ENCODE measurements at regions not wholly inside any gene's neighbourhood (a gene's known extent, or its start where the extent isn't known, plus 50 kb on each side); places are given as distances from the start of the nearest gene placed in this dataset.
"Not testable (repeated sequence)": the region's sequence is repeated elsewhere in the genome, so short reads cannot be mapped to it uniquely, and the experiment has no call there.

DNA sequence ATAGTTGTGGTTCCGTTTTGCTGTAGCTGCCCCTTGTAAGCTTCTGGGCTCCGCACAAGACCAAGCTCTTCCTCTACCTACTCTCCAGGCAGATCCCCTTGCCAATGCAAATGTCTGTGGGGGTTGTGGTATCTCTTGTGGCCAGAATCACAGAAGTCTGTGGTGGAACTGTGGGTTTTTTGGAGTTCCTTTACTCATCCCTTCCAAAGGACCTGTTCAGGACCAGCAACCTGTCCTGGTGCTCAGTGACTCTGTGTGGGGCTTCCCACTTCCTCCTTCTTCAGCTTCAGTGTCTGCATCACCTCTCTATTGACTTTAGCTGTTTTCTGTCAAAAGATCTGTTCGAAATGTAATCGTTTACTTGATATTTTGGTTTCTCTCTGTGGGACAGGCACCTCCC is 441.3 kb upstream of the ADAMTSL1 start:
- no peak for DNase-seq (ENCODE audit: low read depth)

DNA sequence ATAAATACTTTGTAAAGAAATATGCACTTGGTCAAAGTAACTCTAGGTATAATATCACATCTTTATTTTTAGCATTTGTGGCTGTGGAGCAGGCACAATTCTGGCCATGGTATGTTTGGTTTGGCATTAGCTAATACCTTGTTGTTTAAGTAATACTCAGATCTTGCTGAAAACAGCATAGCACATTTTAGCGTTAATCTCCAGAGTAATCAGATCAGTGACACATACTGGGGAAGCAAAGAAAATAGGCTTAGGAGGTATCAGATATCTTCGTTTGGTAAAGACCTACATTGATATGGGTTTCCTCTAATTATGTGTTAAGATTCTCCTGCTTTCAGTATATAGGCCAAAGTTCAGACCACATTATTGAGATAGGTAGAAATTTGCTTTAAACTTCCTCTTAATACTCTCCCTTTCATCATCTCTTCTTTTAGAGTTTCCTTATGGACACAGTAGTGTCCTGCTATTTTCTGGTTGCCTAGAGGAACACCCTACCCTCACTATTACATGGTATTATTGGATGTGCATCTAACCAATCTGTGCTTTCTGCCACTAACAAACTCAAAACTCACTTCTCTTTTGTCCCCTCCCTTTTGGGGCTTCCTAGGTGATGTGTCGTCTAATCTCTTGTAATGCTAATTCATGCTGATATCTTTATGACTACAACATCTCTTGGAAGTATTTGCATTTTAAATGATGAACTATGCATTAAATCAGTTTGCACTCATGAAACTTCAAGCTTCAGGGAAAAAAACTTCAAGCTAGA is 437.3 kb upstream of the ADAMTSL1 start:
- DNase-seq (ENCODE audit: low read depth), result no peak

- DNase-seq (ENCODE audit: low read depth), result no peak
Observed at GRCh38 chr9:18037981-18038380, 436.0 kb upstream of the ADAMTSL1 start.

DNA sequence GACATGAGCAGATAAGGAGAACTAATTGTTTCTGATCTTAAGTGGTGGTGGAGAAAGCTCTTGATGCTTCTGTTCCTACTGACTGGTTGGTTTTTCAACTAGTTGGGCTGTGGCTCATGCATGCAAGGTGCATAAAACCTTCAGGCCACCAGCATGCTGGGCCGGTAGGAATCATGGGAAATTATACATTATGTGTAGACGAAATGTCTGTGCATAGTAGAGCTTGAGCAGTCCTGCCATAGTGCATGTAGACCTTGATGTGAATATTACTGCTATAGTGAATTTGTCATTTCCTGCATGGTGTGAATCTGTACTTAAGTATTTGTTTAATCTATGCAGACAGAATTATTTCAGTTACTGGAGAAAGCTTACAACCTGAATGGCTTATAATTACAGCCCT is 433.6 kb upstream of the ADAMTSL1 start:
- no peak for DNase-seq (ENCODE audit: low read depth)

GRCh38 chr9:18043978-18044377 is 430.0 kb upstream of the ADAMTSL1 start:
- DNase-seq (ENCODE audit: low read depth), result no peak

DNA sequence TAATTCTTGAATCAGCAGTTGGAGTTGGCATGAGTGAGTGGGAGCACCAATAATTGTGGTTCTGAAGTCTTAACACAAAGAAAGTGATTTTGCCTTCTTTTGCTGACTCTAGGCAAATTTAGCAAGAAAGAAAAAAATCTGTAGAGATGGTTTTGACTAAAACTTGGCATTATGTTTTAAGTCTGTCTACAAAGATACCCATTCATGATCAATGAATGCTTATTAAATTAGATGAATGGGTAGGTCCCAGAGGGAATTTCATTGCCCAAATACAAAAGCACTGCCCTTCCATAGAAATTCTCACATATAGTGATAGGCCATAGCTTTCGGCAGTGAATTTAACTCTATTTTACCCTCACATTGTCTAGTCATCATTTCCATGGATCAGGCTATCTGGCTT is 428.6 kb upstream of the ADAMTSL1 start:
- no peak for DNase-seq (ENCODE audit: low read depth)

DNA sequence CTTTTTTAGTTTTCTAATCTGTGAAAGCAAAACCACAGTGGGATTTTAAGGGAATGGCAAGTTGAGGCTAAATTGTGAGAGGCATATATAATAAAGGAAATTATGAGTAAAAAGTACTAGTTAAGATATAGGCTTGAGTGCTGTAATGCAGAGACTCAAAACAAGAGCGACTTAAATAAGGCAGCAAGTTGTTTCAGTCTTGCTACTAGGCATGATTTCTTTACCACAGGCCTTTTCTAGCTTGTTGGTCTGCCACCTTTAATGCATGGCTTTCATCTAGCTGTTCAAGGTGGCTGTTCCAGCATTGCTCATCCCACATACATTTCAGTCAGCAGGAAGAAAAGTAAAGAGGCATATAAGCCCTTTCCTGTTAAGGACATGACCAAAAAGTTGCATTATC is 427.9 kb upstream of the ADAMTSL1 start:
- DNase-seq (ENCODE audit: low read depth), result no peak

GRCh38 chr9:18051638-18052037 is 422.3 kb upstream of the ADAMTSL1 start:
- DNase-seq (ENCODE audit: low read depth), result no peak

DNA sequence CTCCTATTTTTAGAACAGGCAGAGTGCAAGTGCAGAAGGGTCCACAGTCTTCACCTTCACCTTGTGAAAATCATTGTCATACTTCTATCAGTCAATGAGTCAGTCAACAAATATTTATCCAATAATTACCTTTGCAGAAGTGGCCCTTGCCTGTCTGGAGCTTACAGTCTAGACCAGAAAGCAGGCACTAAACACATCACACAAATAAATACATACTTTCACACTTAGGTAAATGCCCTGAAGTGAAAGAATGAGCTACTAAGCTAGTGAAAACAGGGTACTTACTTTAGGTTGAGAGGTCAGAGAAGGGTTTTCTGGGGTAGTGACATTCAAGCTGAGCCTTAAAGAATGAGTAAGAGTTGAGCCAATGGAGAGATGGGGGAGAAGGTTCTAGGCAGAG is 421.9 kb upstream of the ADAMTSL1 start:
- no peak for DNase-seq (ENCODE audit: low read depth)

- no peak for DNase-seq (ENCODE audit: low read depth)
Observed at GRCh38 chr9:18056269-18056992, 417.5 kb upstream of the ADAMTSL1 start.

GRCh38 chr9:18056993-18057369 is 417.0 kb upstream of the ADAMTSL1 start:
- no peak for DNase-seq (ENCODE audit: low read depth)

GRCh38 chr9:18058564-18059442 is 415.1 kb upstream of the ADAMTSL1 start:
- DNase-seq (ENCODE audit: low read depth), result no peak

GRCh38 chr9:18059447-18059846 is 414.5 kb upstream of the ADAMTSL1 start:
- DNase-seq (ENCODE audit: low read depth), result no peak

- DNase-seq (ENCODE audit: low read depth), result no peak
Observed at GRCh38 chr9:18060269-18060934, 413.6 kb upstream of the ADAMTSL1 start.

DNA sequence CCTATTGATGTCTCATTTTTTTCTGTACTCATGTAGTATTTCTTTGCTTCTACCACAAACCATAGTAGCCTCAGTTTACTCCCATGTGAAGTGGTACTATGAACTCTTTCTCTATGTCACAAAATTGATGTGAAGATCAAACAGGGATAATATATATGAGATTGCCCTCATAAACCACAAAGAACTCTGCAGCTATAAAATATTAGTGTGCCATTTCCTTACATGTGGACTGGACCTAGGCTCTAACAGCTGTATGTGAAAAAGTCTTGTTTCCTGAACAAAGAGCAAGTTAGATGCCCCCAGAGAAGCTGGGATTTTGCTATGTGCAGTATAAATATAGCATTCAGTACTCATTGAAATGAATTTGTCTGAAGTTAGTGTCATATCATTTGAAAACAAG is 412.6 kb upstream of the ADAMTSL1 start:
- no peak for DNase-seq (ENCODE audit: low read depth)

GRCh38 chr9:18061856-18062255 is 412.1 kb upstream of the ADAMTSL1 start:
- no peak for DNase-seq (ENCODE audit: low read depth)

DNA sequence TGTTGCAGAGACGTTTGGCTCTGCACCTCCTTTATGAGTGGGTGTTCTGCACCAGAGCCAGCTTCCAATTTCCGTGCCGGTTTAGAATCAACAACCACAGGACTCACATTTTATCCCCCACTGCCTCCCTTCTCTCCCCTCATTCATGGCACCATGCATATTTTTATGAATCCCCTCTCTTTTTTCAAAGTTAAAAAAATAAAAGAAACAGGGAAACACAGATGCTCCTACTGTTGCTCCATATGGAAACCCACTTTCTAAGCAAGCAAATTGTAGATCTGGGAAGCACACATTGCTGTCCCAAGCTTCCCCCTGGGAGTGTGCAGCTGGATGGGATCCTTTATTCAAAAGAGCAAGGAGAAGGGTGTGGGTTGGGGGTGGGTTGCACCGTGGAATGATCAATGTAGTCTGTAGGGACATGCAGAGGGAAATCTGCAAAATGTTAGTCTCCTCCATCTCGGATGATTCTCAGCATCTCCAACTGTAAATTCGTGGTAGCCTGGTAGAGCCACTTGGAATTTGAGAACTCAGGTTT is 410.0 kb upstream of the ADAMTSL1 start:
- DNase-seq (ENCODE audit: low read depth), result no peak

DNA sequence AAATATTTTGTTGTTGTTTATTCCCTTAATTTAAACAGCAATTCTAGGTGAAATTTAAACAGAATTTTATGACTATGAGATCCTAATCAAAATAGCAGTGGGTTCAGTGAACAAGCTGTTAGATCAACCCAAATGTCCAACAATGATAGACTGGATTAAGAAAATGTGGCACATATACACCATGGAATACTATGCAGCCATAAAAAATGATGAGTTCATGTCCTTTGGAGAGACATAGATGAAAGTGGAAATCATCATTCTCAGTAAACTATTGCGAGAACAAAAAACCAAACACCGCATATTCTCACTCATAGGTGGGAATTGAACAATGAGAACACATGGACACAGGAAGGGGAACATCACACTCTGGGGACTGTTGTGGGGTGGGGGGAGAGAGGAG is 407.3 kb upstream of the ADAMTSL1 start:
- not testable (repeated sequence) for DNase-seq (ENCODE audit: low read depth)

GRCh38 chr9:18067548-18068120 is 406.3 kb upstream of the ADAMTSL1 start:
- DNase-seq (ENCODE audit: low read depth), result no peak

GRCh38 chr9:18068900-18069299 is 405.1 kb upstream of the ADAMTSL1 start:
- DNase-seq (ENCODE audit: low read depth), result no peak

- no peak for DNase-seq (ENCODE audit: low read depth)
Observed at GRCh38 chr9:18071651-18072060, 402.3 kb upstream of the ADAMTSL1 start.

GRCh38 chr9:18073002-18073401 is 401.0 kb upstream of the ADAMTSL1 start:
- no peak for DNase-seq (ENCODE audit: low read depth)

All from activated gamma-delta T cell treated with anti-CD3 and anti-CD28 coated beads, Interleukin-2, amount 50 U/mL, for 16 hours (primary cell).